Naive thymus-derived CD8-positive, alpha-beta T cell (primary cell): ENCODE measurements at regions not wholly inside any gene's neighbourhood (a gene's known extent, or its start where the extent isn't known, plus 50 kb on each side); places are given as distances from the start of the nearest gene placed in this dataset.
"Not testable (repeated sequence)": the region's sequence is repeated elsewhere in the genome, so short reads cannot be mapped to it uniquely, and the experiment has no call there.

Source experiments
- ATAC-seq, 2 donors: fragments of 150-1000 bp; cut with Tn5 transposase in 1 of 2; sonication (Bioruptor Pico), chemical (Tn5 transposase) in 1 of 2; 1 replicate in 1 of 2; 2 replicates in 1 of 2; pipeline ENCODE4 v1.10.0; 2021; ENCODE audit warnings: mild to moderate bottlenecking in 2 of 2, moderate library complexity in 2 of 2
- POLR2A ChIA-PET: fragments of 350-600 bp; sonication (Branson Sonifier 250); formaldehyde crosslinking; loops from one replicate; lab custom pipeline; 2021; ENCODE audit warnings: antibody characterized with exemption; lab: Charles Lee
- DNase-seq, 10 donors: peaks; one replicate each; pipeline versions ENCODE4 v3.0.0 to v3.0.0-alpha.2; 2020 to 2022
- H3K27ac Mint-ChIP-seq, 10 donors: one replicate each; pipeline ENCODE4 v1.8.0; 2020 to 2022; ENCODE audit warnings: mild to moderate bottlenecking in 10 of 10, mixed read lengths in 10 of 10, moderate library complexity in 4 of 10, inconsistent platforms in 1 of 10
- H3K27me3 Mint-ChIP-seq, 5 donors: one replicate each; pipeline ENCODE4 v1.8.0; 2021 to 2022; ENCODE audit warnings: mixed read lengths in 5 of 5
- H3K36me3 Mint-ChIP-seq, 3 donors: one replicate each; pipeline ENCODE4 v1.8.0; 2020 to 2022; ENCODE audit warnings: mixed read lengths in 3 of 3, mild to moderate bottlenecking in 2 of 3, inconsistent platforms in 1 of 3
- H3K4me1 Mint-ChIP-seq, 4 donors: one replicate each; pipeline ENCODE4 v1.8.0; 2021 to 2022; ENCODE audit warnings: mixed read lengths in 4 of 4
- H3K4me3 Mint-ChIP-seq, 10 donors: one replicate each; pipeline ENCODE4 v1.8.0; 2020 to 2022; ENCODE audit warnings: mild to moderate bottlenecking in 10 of 10, mixed read lengths in 10 of 10, moderate library complexity in 6 of 10, inconsistent platforms in 1 of 10
- H3K9me3 Mint-ChIP-seq, 9 donors: one replicate each; pipeline ENCODE4 v1.8.0; 2020 to 2022; ENCODE audit warnings: mixed read lengths in 9 of 9, mild to moderate bottlenecking in 3 of 9, inconsistent platforms in 1 of 9, moderate library complexity in 1 of 9

DNA sequence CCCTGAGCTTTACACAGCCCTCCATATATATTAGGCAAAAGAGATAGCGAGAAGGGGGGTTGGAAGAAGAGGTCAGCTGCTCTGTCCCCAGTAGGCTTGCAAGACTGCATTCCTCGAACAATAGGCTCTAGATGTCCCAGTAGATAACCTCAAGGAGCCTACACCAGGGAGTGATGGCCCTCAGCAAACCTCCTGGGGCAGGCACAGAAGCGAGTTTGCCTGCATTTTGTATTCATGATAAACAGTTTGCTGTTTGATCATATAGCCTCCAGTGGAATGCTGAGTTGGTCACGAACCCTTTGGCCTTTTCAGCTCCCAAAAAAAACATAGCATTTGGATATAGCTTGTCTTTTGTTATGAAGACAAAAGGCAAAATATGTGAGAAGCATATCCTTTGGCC lies 95.1 kb upstream of the GRAMD1B start:
- ATAC-seq (no peak), DNase-seq (no peak)
- Mint-ChIP-seq H3K27me3 (peaks cover 0 to 11% (median 10%) of the 10 kb centered on the region in 5 donors), H3K36me3 (peaks cover 0 to 6% (median 4%) of the 10 kb centered on the region in 3 donors), H3K4me1 (no peaks in the 10 kb centered on the region), H3K4me3 (no peak overlapping the region), H3K9me3 (peaks cover 0 to 10% (median 2%) of the 10 kb centered on the region in 9 donors), H3K27ac (no peak overlapping the region)
- POLR2A ChIA-PET = no interaction called here

DNA sequence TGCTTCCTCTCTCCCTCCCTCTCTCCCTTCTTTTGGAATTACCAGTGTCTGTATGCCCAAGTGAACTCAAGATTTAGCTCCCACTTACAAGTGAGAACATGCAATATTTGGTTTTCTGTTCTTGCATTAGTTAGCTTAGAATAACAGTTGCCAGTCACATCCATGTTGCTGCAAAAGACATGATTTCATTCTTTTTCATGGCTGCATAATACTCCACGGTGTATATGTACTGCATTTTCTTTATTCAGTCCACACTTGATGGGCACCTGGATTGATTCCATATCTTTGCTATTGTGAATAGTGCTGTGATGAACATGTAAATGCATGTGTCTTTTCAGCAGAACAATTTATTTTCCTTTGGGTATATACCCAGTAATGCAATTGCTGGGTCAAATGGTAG lies 97.5 kb upstream of the GRAMD1B start:
- DNase-seq, ATAC-seq, POLR2A ChIA-PET, H3K9me3 Mint-ChIP-seq, H3K4me1 Mint-ChIP-seq, H3K36me3 Mint-ChIP-seq, H3K27ac Mint-ChIP-seq, H3K4me3 Mint-ChIP-seq: not testable (repeated sequence)
- peaks cover 0 to 11% (median 8%) of the 10 kb centered on the region in 5 donors for H3K27me3 Mint-ChIP-seq

DNA sequence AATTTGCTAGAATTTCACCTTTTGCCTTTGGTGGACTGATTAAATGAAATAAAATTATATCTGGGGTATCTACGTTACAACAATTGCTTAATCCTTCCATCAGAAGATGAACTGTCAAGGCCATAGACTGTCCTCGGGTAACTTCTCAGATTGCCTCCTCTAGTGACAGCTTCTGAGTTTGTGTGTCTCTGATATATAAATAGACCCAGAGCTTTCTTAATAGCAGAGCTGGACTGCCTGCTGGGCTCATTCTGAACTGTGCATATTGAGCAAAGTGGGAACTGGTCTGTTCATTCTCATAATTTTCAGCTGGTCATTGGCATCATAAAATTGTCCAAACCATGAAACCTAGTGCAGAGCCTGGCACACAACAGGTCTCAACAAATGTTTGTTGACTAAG lies 99.1 kb upstream of the GRAMD1B start:
- POLR2A ChIA-PET = no interaction called here
- peaks cover 0 to 6% (median 0%) of the 10 kb centered on the region in 3 donors for H3K36me3 Mint-ChIP-seq
- H3K27ac Mint-ChIP-seq = no peak overlapping the region
- DNase-seq (no peak), ATAC-seq (no peak)
- H3K4me3 Mint-ChIP-seq = no peak overlapping the region
- H3K9me3 Mint-ChIP-seq = peaks cover 0 to 10% (median 0%) of the 10 kb centered on the region in 9 donors
- peaks cover 0 to 11% (median 4%) of the 10 kb centered on the region in 5 donors for H3K27me3 Mint-ChIP-seq
- no peaks in the 10 kb centered on the region for H3K4me1 Mint-ChIP-seq

DNA sequence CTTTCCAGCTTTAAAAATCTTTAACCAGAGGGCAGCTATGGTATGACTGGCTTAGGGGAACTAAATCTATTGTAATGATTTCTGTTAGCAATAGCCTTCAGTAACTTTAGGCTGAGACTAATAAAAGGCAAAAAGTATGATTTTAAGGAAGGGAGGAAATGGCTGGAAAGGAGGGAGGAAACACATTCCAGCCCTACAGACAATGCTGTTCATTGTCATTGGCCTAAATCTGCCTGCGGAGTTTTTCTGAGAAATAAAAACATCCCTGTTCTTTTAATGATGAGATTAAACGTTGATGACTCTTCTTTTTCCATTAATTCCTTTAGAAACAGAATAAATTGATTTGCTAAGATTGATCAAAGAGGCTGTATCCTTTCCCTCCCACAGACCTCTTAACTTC lies 99.6 kb upstream of the GRAMD1B start:
- Mint-ChIP-seq H3K4me3 (no peak overlapping the region), H3K9me3 (peaks cover 0 to 10% (median 0%) of the 10 kb centered on the region in 9 donors), H3K27ac (no peak overlapping the region), H3K36me3 (peaks cover 0 to 6% (median 0%) of the 10 kb centered on the region in 3 donors), H3K4me1 (no peaks in the 10 kb centered on the region), H3K27me3 (peaks cover 0 to 10% (median 2%) of the 10 kb centered on the region in 5 donors)
- POLR2A ChIA-PET = no interaction called here
- no peak for ATAC-seq
- DNase-seq = no peak

DNA sequence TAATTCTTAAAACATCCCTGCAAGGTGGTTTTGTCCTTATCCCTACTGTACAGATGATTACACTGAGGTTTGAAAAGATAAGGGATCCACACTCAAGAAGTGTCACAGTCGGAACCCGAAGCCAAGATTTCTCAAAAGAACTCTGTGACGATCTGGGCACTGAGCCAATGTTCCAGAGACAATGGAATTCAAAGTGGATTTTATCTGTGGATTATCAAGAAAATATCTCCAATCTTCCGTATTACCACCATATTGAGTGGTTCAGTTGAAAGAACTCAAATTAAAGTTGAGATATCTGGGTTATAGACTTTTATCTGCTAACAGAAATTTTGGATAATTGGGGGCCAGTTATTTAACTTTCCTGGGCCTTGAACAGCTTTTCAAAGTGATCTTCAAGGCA lies 100.0 kb upstream of the GRAMD1B start:
- POLR2A ChIA-PET = no interaction called here
- no peaks in the 10 kb centered on the region for H3K4me1 Mint-ChIP-seq
- no peak overlapping the region for H3K27ac Mint-ChIP-seq
- no peak overlapping the region for H3K4me3 Mint-ChIP-seq
- H3K27me3 Mint-ChIP-seq = peaks cover 0 to 8% (median 2%) of the 10 kb centered on the region in 5 donors
- H3K36me3 Mint-ChIP-seq = peaks cover 0 to 4% (median 0%) of the 10 kb centered on the region in 3 donors
- no peak for DNase-seq
- peaks cover 0 to 8% (median 0%) of the 10 kb centered on the region in 9 donors for H3K9me3 Mint-ChIP-seq
- ATAC-seq = no peak

DNA sequence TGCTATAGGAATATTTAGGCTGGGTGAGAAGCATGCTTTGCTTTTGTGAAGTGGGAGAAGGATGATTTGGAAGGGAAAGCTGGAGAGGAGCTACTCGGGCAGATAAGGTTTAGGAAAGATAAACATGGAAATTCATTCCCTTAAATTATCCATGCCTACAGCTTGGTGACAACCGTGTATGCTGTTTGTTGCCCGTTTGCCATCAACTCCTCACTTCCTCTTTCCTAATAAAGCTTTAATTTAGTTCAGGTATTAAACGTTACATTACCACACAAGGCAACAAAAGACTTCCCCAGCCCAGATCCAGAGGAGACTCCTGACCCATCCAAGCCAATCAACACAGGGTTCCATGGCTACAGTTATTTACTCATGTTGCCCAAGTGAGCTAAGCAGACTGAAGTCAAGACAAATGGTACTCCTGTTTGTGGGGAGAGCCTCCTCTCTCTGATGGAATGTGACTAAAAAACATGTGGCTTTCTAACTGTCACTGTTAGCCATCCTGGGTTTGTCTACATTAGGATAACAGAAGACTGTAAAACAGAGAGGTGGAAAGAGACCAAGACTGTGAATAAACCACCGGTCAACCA lies 101.7 kb upstream of the GRAMD1B start:
- no peaks in the 10 kb centered on the region for H3K9me3 Mint-ChIP-seq
- POLR2A ChIA-PET = interaction anchor here (0.7 kb wide), 1 partner anchor 58 kb away, joined by 3 read pairs; no protein-coding TSS in a partner anchor
- no peaks in the 10 kb centered on the region for H3K4me1 Mint-ChIP-seq
- H3K4me3 Mint-ChIP-seq = no peak overlapping the region
- no peak overlapping the region for H3K27ac Mint-ChIP-seq
- no peak for ATAC-seq
- H3K36me3 Mint-ChIP-seq = peaks cover 0 to 3% (median 0%) of the 10 kb centered on the region in 3 donors
- DNase-seq = no peak
- no peaks in the 10 kb centered on the region for H3K27me3 Mint-ChIP-seq

DNA sequence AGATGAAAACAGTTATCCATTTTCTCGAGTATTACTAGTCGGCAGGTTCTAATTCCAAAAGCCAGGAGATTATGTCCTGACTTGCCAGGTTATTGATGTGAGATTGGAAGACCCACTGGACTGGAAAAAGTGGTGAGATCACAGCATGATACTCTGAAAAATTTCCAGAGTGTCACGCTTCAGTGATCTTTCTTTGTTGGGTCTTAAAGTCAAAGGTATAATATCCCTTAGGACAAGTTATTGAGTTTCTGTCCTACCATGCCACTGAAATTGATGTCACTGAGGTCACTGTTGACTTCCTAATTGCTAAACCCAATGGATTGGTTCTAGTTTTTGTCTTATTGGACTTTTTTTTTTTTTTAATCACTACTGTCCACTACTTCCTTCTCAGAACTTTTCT lies 104.5 kb upstream of the GRAMD1B start:
- Mint-ChIP-seq H3K36me3 (no peaks in the 10 kb centered on the region), H3K27me3 (peaks cover 0 to 4% (median 0%) of the 10 kb centered on the region in 5 donors), H3K9me3 (no peaks in the 10 kb centered on the region), H3K4me3 (no peak overlapping the region), H3K27ac (no peak overlapping the region), H3K4me1 (no peaks in the 10 kb centered on the region)
- no peak for ATAC-seq
- no peak for DNase-seq
- POLR2A ChIA-PET = no interaction called here

DNA sequence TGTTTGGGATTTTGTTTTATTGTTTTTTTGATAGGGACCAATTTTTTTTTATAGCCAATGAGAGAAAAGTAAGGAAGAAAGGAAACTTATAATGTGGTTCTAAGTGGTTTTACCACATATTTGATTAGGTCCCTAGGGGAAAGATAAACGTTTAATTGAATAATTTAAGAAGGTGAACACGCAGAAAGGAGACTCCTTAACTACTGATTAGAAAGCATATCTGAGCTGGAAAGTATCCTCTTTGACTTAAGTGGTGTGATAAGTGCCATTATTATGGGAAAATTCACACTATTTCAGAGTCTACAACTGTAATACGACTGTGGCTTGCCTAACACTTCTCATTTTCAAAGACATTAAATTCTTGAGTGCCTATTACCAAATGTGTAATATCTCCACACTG lies 106.5 kb upstream of the GRAMD1B start:
- Mint-ChIP-seq H3K36me3 (no peaks in the 10 kb centered on the region), H3K27ac (no peak overlapping the region), H3K4me3 (no peak overlapping the region), H3K27me3 (peaks cover 0 to 8% (median 2%) of the 10 kb centered on the region in 5 donors), H3K9me3 (no peaks in the 10 kb centered on the region), H3K4me1 (no peaks in the 10 kb centered on the region)
- no peak for DNase-seq
- POLR2A ChIA-PET = no interaction called here
- no peak for ATAC-seq

DNA sequence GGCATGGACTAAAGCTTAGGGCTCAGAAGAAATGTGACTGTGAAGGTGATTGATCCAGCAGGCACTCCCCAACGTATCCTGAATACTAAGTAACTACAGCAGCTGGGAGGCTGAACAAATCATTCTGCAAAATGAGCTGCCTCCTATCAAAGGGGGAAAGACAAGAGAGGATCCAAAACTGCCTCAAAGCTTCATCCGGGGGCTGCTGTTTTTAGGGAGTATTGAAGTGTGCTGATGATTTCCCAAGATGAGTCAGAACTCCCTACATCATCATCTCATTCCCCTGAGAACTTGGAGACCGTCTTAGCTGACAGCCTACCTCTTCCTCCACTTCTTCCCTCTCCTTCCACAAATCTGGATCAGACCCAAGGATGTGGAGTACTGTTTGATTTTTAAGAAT lies 108.4 kb upstream of the GRAMD1B start:
- ATAC-seq (no peak), DNase-seq (no peak)
- Mint-ChIP-seq H3K4me3 (no peak overlapping the region), H3K9me3 (no peaks in the 10 kb centered on the region), H3K27me3 (peaks cover 0 to 12% (median 4%) of the 10 kb centered on the region in 5 donors), H3K36me3 (no peaks in the 10 kb centered on the region), H3K27ac (no peak overlapping the region), H3K4me1 (no peaks in the 10 kb centered on the region)
- POLR2A ChIA-PET = no interaction called here

DNA sequence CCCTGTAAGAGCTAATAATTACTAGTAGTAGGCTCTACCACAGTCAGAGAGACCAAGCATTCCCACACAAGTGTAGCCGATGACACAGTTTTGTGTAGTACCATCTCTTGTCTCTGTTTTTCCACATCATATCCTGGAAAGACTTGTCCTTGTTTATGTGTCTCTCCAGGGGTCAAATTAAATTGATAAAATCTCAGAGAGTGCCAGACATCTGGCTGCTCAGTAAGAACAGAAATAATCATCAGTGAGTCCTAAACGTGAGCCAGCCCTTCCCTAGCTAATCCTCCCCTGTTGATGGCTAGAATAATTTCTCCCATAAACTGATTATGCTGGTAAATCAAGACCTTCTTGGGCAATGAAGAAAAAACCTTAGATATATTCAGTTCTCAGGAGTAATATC lies 111.4 kb upstream of the GRAMD1B start:
- Mint-ChIP-seq H3K27ac (no peak overlapping the region), H3K4me1 (no peaks in the 10 kb centered on the region), H3K4me3 (no peak overlapping the region), H3K27me3 (peaks cover 6 to 16% (median 10%) of the 10 kb centered on the region in 5 donors), H3K36me3 (no peaks in the 10 kb centered on the region), H3K9me3 (no peaks in the 10 kb centered on the region)
- DNase-seq (no peak), ATAC-seq (no peak)
- POLR2A ChIA-PET = no interaction called here

DNA sequence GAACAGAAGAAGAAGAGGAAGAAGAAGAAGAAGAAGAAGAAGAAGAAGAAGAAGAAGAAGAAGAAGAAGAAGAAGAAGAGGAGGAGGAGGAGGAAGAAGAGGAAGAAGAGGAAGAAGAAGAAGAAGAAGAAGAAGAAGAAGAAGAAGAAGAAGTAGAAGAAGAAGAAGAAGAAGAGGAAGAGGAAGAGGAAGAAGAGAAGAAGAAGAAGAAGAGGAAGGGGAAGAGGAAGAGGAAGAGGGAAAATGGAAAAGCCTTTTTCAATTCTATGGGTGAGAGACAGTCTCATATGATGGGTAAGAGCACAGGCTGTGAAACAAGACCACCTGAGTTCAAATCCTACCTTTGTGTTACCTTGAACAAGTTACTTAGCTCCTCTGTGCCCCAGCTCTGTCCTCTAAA lies 111.9 kb upstream of the GRAMD1B start:
- ATAC-seq, H3K4me3 Mint-ChIP-seq, H3K27ac Mint-ChIP-seq, H3K4me1 Mint-ChIP-seq, H3K36me3 Mint-ChIP-seq, DNase-seq, H3K9me3 Mint-ChIP-seq: not testable (repeated sequence)
- POLR2A ChIA-PET = interaction anchor here (0.7 kb wide), 1 partner anchor 21 kb away, joined by 4 read pairs; no protein-coding TSS in a partner anchor
- peaks cover 6 to 16% (median 10%) of the 10 kb centered on the region in 5 donors for H3K27me3 Mint-ChIP-seq

DNA sequence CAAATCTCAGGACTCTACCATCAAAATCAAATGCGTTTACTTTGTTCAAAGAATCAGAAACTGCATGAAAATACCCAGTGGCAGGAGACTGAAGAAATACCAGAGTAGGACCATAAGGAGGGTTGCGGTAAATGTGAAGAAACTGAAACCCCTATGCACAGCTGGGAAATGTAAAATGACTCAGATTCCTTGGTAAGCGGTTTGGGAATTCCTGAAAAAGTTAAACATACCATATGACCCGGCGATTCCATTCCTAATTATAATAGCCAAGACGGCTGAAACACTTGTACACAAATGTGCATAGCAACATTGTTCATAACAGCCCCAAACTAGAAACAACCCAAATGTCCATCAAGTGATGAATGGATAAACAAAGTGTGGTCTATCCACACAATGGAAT lies 114.1 kb upstream of the GRAMD1B start:
- Mint-ChIP-seq H3K27ac (no peak overlapping the region), H3K9me3 (no peaks in the 10 kb centered on the region), H3K36me3 (no peaks in the 10 kb centered on the region), H3K4me1 (no peaks in the 10 kb centered on the region), H3K27me3 (peaks cover 6 to 16% (median 8%) of the 10 kb centered on the region in 5 donors), H3K4me3 (no peak overlapping the region)
- ATAC-seq (no peak), DNase-seq (no peak)
- POLR2A ChIA-PET = no interaction called here

DNA sequence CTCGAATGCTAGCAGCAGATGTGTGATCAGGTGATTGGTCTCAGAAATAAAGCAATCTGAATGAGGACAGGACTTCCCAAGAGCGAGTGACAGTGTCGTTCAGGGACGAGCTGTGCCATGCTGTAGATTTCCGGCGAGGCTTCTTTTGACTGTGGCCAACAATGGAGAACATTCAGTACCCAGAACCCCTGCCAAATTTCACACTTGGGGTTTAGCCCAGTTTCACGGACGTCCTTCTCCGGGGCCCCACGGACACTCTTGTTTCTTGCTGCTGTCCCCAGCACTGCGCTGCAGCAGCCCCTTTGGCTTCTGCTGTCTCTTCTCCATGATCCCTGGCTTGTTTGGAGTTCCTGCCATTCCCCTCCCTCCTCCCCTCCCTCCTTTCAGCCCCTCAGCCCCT lies 115.1 kb upstream of the GRAMD1B start:
- Mint-ChIP-seq H3K9me3 (no peaks in the 10 kb centered on the region), H3K36me3 (no peaks in the 10 kb centered on the region), H3K4me3 (no peak overlapping the region), H3K27ac (no peak overlapping the region), H3K27me3 (peaks cover 5 to 13% (median 8%) of the 10 kb centered on the region in 5 donors), H3K4me1 (no peaks in the 10 kb centered on the region)
- DNase-seq (no peak), ATAC-seq (no peak)
- POLR2A ChIA-PET = no interaction called here

DNA sequence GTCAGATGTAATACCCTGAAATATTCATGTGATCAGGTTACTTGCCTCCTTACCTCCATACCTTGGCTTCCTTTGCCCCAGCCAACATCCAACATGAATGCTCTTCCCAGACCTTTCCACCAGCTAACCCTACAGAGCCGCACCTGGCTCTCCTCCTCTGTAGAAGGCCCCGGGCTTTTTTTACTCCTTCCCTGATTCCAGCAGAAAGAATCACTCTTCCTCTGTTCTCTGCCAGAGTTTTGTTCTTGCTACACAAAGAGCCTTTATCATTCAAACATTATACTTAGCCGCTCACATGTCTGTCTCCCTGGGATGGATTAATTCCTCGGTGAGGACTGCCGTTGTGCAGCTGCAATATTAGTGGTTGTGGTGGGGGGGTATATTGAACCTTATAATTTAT lies 116.8 kb upstream of the GRAMD1B start:
- H3K36me3 Mint-ChIP-seq = no peaks in the 10 kb centered on the region
- H3K27ac Mint-ChIP-seq = no peak overlapping the region
- no peaks in the 10 kb centered on the region for H3K4me1 Mint-ChIP-seq
- ATAC-seq = no peak
- DNase-seq = no peak
- peaks cover 4 to 12% (median 6%) of the 10 kb centered on the region in 5 donors for H3K27me3 Mint-ChIP-seq
- no peak overlapping the region for H3K4me3 Mint-ChIP-seq
- POLR2A ChIA-PET = no interaction called here
- no peaks in the 10 kb centered on the region for H3K9me3 Mint-ChIP-seq
